CD1c-positive myeloid dendritic cell (primary cell): ENCODE measurements at regions not wholly inside any gene's neighbourhood (a gene's known extent, or its start where the extent isn't known, plus 50 kb on each side); places are given as distances from the start of the nearest gene placed in this dataset.
A peak's percentile ranks its signal among the peaks of the same experiment; 100 is the strongest.
"Not testable (repeated sequence)": the region's sequence is repeated elsewhere in the genome, so short reads cannot be mapped to it uniquely, and the experiment has no call there.

ENCODE experiments used
- DNase-seq: peaks from one replicate; pipeline ENCODE4 v3.0.0-alpha.2; 2016; ENCODE audit errors: extremely low spot score

DNA sequence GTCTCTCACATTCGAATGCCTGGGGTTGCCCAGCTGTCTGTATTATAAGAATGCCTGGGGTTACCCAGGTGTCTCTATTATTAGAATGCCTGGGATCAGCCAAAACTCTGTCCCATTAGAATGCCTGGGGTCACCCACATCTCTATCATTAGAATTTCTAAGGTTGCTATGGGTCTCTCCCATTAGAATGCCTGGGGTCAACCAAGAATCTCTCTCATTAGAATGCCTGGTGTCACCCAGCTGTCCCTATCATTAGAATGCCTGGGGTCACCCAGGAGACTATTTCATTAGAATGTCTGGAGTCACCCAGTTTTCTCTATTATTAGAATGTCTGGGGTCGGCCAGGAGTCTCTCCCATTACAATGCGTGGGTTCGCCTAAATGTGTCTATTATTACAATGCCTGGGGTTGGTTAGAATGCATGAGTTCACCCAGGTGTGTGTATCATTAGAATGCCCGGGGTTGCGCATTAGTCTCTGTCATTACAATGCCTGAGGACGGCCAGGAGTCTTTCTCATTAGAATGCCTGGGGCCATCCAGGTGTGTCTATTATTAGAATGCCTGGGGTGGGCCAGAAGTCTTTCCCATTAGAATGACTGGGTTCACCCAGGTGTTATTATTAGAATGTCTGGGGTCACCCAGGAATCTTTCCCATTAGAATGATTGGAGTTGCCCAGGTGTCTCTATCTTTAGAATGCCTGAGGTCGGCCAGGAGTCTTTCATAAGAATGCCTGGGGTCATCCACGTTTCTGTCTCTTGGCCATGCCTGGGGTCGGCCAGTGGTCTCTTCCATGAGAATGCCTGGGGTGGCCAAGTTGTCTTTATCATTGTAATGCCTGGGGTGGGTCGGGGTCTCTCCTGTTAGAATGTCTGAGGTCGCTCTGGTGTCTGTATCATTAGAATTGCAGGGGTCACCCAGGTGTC, 59.6 kb downstream of the RNF187 start:
- DNase-seq: no peak

DNA sequence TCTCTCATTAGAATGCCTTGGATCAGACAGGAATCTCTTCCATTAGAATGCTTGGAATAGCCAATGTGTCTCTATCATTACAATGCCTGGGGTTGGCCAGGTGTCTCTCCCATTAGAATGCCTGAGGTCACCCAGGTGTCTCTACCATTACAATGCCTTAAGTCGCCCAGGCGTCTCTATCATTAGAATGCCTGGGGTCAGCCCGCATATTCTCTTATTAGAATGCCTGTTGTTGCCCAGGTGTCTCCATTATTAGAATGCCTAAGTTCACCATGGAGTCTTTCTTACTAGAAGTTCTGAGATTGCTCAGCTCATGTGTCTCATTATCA, 60.2 kb downstream of the RNF187 start:
- DNase-seq: no peak

DNA sequence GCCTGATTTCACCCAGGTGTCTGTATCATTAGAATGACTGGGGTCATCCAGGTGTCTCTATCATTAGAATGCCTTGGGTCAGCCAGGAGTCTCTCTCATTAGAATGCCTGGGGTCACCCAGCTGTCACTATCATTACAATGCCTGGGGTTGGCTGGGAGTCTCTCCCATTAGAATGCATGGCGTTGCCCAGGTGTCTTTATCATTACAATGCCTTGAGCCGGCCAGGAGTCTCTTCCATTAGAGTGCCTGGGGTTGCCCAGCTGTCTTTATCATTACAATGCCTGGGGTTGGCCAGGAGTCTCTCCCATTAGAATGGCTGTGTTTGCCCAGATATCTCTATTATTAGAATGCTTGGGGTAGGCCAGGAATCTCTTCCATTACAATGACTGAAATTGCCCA, 61.6 kb downstream of the RNF187 start:
- DNase-seq: no peak

DNA sequence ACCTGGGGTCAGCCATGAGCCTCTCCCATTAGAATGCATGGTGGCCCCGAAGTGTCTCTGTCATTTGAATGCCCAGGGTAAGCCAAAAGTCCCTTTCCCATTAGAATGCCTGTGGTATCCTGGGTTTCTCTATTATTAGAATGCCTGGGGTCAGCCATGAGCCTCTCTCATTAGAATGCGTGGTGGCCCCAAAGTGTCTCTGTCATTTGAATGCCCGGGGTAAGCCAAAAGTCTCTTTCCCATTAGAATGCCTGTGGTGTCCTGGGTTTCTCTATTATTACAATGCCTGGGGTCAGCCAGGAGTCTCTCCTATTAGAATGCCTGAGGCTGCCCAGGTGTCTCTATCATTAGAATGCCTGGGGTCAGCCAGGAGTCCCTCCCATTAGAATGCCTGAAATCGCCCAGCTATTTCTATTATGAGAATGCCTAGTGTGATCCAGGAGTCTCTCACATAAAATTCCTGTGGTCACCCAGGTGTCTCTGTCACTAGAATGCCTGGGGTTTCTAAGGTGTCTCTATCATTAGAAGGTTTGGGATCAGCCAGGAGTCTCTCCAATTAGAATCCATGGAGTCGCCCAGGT, 65.5 kb downstream of the RNF187 start:
- DNase-seq: no peak

DNA sequence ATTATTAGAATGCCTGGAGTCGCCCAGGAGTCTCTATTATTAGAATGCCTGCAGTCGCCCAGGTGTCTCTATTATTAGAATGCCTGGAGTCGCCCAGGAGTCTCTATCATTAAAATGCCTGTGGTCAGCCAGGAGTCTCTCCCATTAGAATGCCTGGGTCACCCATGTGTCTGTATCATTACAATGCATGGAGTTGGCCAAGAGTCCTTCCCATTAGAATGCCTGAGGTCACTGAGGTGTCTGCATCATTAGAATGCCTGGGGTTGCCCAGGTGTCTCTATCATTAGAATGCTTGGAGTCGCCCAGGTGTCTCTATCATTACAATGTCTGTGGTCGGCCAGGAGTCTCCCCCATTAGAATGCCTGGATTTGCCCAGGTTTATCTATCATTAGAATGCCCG, 66.9 kb downstream of the RNF187 start:
- no peak for DNase-seq

DNA sequence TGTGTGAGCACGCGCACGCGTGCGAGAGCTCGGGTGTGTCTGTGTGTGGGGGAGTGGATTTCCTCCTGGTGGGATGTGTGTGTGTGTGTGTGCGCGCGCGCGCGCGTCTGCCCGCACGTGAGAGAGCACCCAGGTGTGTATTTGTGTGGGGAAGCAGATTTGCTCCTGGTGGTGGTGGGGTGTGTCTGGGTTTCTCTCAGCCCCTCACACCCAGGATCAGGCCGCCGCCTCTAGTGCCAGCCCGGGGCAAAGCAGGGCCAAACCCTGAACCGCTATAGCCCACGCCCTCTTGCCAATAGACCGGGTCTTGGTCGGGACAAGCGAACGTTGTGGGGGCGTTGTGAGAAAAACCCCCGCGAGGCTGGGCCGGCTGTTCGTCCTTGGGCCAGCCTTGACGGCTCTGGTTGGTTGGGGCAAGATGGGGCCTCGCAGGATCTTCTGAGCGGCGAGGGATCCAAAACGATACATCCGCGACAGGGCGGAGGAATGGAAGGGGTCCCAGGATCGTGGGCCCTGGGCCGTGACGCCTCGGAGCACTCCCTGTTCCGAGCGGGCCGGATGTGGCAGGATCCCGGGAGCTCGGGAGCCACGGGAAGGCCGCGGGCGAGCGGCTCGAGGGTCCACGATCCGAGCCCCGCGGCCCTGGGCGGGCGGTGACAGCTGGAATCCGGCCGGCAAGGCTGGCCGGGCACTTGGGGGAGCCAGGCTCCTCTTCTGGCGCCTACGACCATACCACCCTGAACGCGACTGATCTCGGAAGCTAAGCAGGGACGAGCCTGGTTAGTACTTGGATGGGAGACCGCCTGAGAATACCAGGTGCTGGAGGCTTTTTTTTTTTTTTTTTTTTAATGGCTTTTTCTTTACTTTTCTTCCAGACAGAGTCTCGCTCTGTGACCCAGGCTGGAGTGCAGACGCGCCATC, 68.2 kb downstream of the RNF187 start:
- peak; percentile 12 for DNase-seq

DNA sequence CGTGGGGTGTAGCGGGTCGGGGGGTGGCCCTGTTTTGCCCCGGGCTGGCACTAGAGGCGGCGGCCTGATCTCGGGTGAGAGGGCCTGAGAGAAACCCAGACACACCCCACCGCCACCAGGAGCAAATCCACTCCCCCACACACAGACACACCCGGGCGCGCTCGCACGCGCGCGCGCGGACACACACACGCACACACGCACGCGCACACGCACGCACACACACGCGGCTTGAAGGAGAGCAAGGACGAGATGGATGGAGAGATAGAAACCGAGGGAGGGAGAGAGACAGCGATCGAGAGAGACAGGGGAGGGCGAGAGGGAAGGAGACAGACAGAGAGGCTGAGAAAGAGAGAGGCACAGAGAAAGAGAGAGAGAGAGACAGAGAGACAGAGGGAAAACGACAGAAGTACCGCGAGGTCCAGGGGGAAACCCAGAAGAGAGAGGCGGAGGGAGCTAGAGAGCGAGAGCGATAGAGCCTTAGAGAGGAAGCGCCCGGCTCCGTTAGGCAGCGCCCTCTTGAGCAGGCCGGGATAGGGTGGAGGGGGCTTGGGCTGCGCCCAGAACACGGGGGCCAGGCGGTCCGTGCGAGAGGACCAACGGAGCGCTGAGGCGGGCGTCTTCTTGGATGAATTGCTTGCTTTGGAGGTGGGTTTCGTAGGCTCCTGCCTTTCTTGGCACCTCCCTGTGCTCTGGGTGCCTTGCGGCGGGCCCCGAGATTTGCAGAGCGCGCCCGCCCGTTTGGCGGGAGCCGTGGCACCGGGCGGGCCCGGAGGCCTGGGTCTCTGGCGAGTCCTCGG, 69.7 kb downstream of the RNF187 start:
- DNase-seq: not testable (repeated sequence)
